ENCODE measurements at regions not wholly inside any gene's neighbourhood (a gene's known extent, or its start where the extent isn't known, plus 50 kb on each side); places are given as distances from the start of the nearest gene placed in this dataset.

DNA sequence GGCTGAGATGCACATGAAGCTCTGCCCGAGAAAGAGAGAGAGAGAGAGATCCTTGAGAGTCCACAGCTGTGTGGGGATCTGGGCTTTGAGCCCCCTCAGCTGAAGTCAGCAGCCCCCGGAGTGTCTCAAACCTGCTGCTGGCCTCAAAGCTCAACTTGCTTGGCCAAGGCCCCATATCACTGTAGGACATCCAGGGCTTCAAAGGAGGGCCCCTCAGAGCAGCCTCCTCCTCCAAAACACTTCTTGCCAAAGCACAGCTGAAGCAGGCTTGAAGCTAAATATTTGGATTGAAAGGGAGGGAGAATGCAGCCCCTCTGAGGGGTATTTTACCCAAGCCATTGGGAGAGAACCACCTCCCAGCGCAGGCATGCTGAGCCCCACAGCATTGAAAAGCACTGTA lies 357.6 kb downstream of the OSR1 start:
- intact Hi-C loops (cut with micrococcal nuclease; ENCODE audit: unreplicated experiment) (no loop called here), in situ Hi-C loops (cut with HindIII; ENCODE audit: extremely low pct_ligation_motif_present, low pct_unique_long_range_greater_than_20kb) (no loop called here)
- Histone ChIP-seq H3K36me3 (replicated peaks in 1 of 2; ENCODE audit: control insufficient read depth in 1 of 2, insufficient read depth in 2 of 2, low read length in 2 of 2) (no peaks in the 10 kb centered on the region), H3K27ac (ENCODE audit: extremely low read length, insufficient read depth, low read length) (no peak overlapping the region), H3K27me3 (ENCODE audit: control insufficient read depth in 1 of 2, insufficient read depth in 2 of 2, low read length in 2 of 2) (no peaks in the 10 kb centered on the region), H3K9me3 (ENCODE audit: low read length) (no peaks in the 10 kb centered on the region), H3K4me2 (ENCODE audit: low read depth, low read length) (no peak overlapping the region), H2AFZ (ENCODE audit: low read length) (no peak overlapping the region), H3K9ac (ENCODE audit: insufficient read depth, low read depth, low read length) (no peak overlapping the region), H3K4me1 (ENCODE audit: insufficient read depth, low read length) (no peaks in the 10 kb centered on the region), H3K79me2 (ENCODE audit: insufficient read depth, low read length) (no peaks in the 10 kb centered on the region), H3K4me3 (replicated peaks in 1 of 3; ENCODE audit: insufficient read depth in 1 of 3, low read depth in 2 of 3, low read length in 3 of 3) (no peak overlapping the region), H4K20me1 (ENCODE audit: insufficient read depth, low read length) (no peaks in the 10 kb centered on the region)
- 33% methylated on average over 2 of the region's 3 CpGs for WGBS (ENCODE audit: low lambda C conversion rate)
- FAIRE-seq (no peak), ATAC-seq (no peak), DNase-seq (ENCODE audit: low spot score) (no peak)
- POLR2A ChIA-PET = interaction anchor here (1.3 kb wide), 1 partner anchor 20 kb away, joined by 3 read pairs; no protein-coding TSS in a partner anchor
- BruUV-seq (replicated peaks) = no TSS peak
- TF ChIP-seq RBM39 (IDR thresholded peaks at IDR 0.05; ENCODE audit: low read depth, low read length, poor library complexity, severe bottlenecking) (no peak), ZNF572 (CRISPR knock-in tag; IDR thresholded peaks at IDR 0.05) (no peak), NR2F2 (IDR thresholded peaks at IDR 0.05; ENCODE audit: borderline replicate concordance, low read depth) (no peak), MAFK (conservative IDR thresholded peaks at IDR 0.05 in 1 of 2, IDR thresholded peaks at IDR 0.05 in 1 of 2; ENCODE audit: low read length in 2 of 2) (no peak), KMT2B (CRISPR knock-in tag; IDR thresholded peaks at IDR 0.05) (no peak), CEBPB (IDR thresholded peaks at IDR 0.05; ENCODE audit: borderline replicate concordance, low read depth, low read length) (no peak), ZNF382 (CRISPR knock-in tag; IDR thresholded peaks at IDR 0.05; ENCODE audit: borderline replicate concordance) (no peak), ZNF891 (CRISPR knock-in tag; IDR thresholded peaks at IDR 0.05) (no peak), ZSCAN22 (CRISPR knock-in tag; IDR thresholded peaks at IDR 0.05) (no peak), TMF1 (CRISPR knock-in tag; IDR thresholded peaks at IDR 0.05; ENCODE audit: low read depth) (no peak), ZNF326 (CRISPR knock-in tag; IDR thresholded peaks at IDR 0.05; ENCODE audit: borderline replicate concordance) (no peak), ZNF275 (CRISPR knock-in tag; IDR thresholded peaks at IDR 0.05; ENCODE audit: borderline replicate concordance) (no peak)
- TF ChIP-seq, protein P1, sequence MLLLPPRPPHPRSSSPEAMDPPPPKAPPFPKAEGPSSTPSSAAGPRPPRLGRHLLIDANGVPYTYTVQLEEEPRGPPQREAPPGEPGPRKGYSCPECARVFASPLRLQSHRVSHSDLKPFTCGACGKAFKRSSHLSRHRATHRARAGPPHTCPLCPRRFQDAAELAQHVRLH (CRISPR knock-in tag; IDR thresholded peaks at IDR 0.05; ENCODE audit: borderline replicate concordance, low read depth) = no peak
- CTCF ChIA-PET (ENCODE audit: low intra/inter-chr PET ratio, low total read pairs) = no interaction called here
